ENCODE measurements at regions not wholly inside any gene's neighbourhood (a gene's known extent, or its start where the extent isn't known, plus 50 kb on each side); places are given as distances from the start of the nearest gene placed in this dataset.

DNA sequence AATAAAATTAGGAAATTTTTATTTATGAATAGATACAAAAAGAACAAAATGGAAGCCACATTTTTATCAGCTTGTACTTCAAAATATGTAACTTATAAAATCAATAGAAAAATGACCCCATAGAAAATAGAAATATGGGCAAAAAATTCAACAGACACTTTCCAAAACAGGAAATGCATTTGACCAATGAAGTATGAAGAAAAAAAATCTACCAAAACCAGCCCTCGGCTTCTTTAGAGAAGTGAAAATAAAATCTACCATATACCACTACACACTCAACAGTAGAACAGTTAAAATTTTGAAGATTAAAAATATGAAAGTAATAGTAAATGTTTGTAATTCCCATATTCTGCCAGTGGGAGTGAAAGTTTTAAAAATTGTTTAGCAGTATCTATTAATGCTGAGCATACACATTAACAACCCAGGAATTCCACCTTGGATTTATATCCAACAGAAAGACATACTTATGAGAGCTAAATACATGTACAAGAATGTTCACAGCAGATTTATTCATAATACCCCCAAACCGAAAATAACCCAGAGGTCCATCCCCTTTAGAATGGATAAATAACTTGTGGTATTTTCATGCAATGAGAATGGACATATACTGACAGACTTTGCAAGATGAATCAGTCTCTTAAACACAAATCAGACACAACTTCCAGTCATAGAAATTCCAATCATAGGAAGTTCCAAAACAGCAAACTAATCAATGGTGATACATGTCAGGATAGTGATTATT, 318.0 kb downstream of the FIGN start:
- no peak overlapping the region for H3K4me3 Mint-ChIP-seq
- peaks cover 10% of the 10 kb centered on the region for H3K9me3 Mint-ChIP-seq
- H3K4me1 Mint-ChIP-seq, result no peaks in the 10 kb centered on the region
- no peak overlapping the region for H3K27ac Mint-ChIP-seq
- ATAC-seq (no peak), DNase-seq (ENCODE audit: low spot score in 2 of 2) (no peak)
- no peaks in the 10 kb centered on the region for H3K36me3 Mint-ChIP-seq

DNA sequence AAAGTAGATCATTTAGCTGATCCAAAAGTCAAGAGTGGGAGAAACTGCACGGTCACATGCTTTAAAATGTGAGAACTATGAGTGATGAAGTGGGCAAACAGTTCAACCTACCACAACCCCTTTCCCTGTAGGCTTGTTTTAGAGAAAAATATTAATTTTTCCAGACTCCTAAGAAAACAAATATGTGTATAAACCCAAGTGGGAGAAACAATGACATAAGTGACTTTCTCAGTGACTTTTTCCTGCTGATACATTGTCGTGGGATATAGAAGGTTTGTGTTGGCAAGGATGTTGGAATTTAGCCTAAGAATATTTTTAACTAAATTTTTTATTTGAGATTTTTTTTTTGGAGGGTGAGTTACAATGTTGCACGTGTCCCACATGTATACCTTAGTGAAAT, 321.7 kb downstream of the FIGN start:
- H3K4me1 Mint-ChIP-seq, result no peaks in the 10 kb centered on the region
- ATAC-seq, result no peak

DNA sequence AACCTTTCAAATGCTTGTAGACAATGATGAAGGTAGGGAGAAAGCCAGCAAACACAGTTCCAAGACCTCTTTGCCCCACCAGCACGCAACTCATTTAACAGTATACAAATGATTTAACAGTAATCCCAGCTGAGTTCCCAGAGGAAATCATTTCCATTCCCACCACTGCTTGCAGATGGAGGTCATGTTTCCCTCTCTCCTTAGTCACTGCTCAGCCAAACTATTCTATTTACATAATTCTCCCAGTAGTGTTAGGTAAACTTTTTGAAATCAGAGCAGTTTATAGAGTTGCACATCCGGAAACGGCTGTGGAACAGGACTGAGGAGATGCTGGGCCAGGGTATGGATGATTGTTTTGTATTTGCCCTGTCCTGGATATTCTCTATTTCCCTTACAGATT, 328.5 kb downstream of the FIGN start:
- Mint-ChIP-seq H3K4me1 (no peaks in the 10 kb centered on the region), H3K36me3 (no peaks in the 10 kb centered on the region), H3K4me3 (no peak overlapping the region), H3K27ac (no peak overlapping the region), H3K9me3 (peaks cover 12% of the 10 kb centered on the region)
- DNase-seq (ENCODE audit: low spot score in 2 of 2) (no peak), ATAC-seq (no peak)

More for the DNA sequence above, 321.7 kb downstream of the FIGN start:
- H3K36me3 Mint-ChIP-seq, result no peaks in the 10 kb centered on the region
- DNase-seq (ENCODE audit: low spot score in 2 of 2), result no peak
- peaks cover 11% of the 10 kb centered on the region for H3K9me3 Mint-ChIP-seq
- H3K27ac Mint-ChIP-seq, result no peak overlapping the region
- no peak overlapping the region for H3K4me3 Mint-ChIP-seq

DNA sequence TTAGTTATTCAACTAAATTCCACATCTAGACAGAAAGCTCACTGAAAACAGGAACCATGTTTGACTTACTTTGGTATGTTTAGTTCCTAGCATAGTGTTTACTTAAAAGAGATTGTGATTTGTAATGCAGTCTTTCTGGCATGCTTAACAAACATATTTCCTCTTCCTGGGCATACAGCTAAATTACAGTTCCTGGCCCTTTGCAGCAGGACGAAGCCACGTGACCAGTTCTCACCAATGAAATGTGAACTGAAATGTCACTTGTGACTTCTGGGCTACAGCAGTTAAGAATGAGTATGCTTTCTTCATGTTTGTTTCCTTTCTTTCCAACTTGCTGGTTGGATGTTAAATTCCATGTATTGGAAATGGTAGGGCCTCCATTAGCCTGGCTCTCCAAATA, 330.5 kb downstream of the FIGN start:
- no peak overlapping the region for H3K27ac Mint-ChIP-seq
- H3K4me3 Mint-ChIP-seq, result no peak overlapping the region
- H3K36me3 Mint-ChIP-seq, result no peaks in the 10 kb centered on the region
- DNase-seq (ENCODE audit: low spot score in 2 of 2) (no peak), ATAC-seq (no peak)
- no peaks in the 10 kb centered on the region for H3K4me1 Mint-ChIP-seq
- H3K9me3 Mint-ChIP-seq, result peaks cover 9% of the 10 kb centered on the region

DNA sequence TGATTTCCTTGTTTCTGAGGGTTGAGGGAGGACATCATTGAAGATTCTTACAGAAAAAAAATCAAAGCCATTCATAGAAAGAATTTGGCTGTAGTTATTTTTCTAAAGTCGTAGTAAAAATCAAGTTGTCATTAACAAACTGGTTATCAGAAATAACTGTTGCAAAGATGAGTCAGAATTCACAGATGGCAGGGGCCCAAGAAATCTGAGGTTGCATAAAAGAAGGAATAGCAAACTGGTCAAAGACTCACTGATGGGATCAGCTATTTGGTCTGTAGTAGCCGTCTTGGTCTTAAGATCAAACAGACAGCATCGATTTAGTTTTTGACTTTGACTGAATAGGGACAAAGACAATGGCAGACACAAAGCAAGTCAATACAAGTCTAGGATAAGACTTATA, 334.3 kb downstream of the FIGN start:
- no peak for DNase-seq (ENCODE audit: low spot score in 2 of 2)
- Mint-ChIP-seq H3K27ac (no peak overlapping the region), H3K36me3 (no peaks in the 10 kb centered on the region), H3K4me3 (no peak overlapping the region), H3K4me1 (no peaks in the 10 kb centered on the region), H3K9me3 (peaks cover 3% of the 10 kb centered on the region)
- ATAC-seq, result no peak

DNA sequence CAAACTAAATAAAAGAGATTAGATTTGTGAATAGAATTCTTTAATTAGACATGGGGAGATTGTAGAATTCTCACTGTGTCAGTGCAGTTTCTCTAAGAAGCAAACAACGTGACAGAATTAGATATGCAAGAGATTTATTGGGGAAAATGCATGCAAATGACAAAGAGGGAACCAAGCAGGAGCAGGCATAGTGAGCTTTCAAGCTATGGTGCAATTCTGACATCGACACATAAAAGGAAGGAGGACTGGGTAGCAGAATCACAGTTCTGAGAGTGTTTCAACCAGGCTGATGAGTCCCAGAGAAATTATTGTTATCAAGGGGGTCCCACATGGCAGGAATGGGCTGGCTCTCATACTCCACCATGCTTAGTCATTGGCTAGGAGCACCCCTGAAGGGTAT, 338.4 kb downstream of the FIGN start:
- H3K27ac Mint-ChIP-seq, result no peak overlapping the region
- no peaks in the 10 kb centered on the region for H3K36me3 Mint-ChIP-seq
- H3K9me3 Mint-ChIP-seq, result peaks cover 4% of the 10 kb centered on the region
- H3K4me1 Mint-ChIP-seq, result no peaks in the 10 kb centered on the region
- H3K4me3 Mint-ChIP-seq, result no peak overlapping the region
- no peak for ATAC-seq
- no peak for DNase-seq (ENCODE audit: low spot score in 2 of 2)

DNA sequence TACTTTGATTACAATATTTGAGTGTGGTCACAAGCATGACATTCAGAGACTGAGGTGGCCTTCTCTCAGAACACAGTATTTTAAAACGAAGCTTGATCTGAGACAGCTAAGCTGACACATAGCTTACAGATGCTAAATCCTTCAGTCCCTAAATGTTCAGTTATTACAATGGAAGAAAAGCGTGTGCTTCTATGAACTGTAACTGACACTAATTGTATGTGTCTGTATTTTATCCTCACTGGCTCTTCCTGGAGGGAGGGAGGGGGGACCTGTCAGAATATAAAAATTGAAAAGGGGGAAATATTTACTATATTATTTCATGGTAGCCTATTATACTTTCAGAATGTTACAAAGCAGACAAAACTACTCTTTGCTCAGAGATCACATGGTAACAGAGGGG, 340.2 kb downstream of the FIGN start:
- ATAC-seq (no peak), DNase-seq (ENCODE audit: low spot score in 2 of 2) (no peak)
- no peaks in the 10 kb centered on the region for H3K36me3 Mint-ChIP-seq
- H3K4me1 Mint-ChIP-seq, result no peaks in the 10 kb centered on the region
- no peak overlapping the region for H3K4me3 Mint-ChIP-seq
- peaks cover 4% of the 10 kb centered on the region for H3K9me3 Mint-ChIP-seq
- H3K27ac Mint-ChIP-seq, result no peak overlapping the region

DNA sequence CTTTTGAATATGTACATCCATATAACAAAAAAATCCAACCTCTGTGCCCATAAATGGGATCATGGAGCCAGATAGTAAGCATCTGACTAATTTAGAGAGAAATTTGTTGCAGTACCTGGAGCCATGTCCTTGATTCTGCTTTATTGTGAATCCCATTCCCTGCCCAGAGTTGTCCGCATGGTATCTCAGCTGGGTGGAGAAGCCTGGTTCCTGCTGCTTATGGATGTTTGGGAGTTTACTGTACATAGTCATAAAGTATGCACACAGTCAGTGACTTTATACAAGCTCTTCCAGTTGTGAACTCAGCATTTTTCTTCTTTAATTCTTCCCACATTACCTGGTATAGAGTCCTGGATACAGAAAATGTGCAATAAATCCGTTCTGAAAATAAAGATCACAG, 346.0 kb downstream of the FIGN start:
- Mint-ChIP-seq H3K9me3 (peaks cover 6% of the 10 kb centered on the region), H3K36me3 (no peaks in the 10 kb centered on the region), H3K27ac (no peak overlapping the region), H3K4me3 (no peak overlapping the region), H3K4me1 (no peaks in the 10 kb centered on the region)
- no peak for DNase-seq (ENCODE audit: low spot score in 2 of 2)
- no peak for ATAC-seq

DNA sequence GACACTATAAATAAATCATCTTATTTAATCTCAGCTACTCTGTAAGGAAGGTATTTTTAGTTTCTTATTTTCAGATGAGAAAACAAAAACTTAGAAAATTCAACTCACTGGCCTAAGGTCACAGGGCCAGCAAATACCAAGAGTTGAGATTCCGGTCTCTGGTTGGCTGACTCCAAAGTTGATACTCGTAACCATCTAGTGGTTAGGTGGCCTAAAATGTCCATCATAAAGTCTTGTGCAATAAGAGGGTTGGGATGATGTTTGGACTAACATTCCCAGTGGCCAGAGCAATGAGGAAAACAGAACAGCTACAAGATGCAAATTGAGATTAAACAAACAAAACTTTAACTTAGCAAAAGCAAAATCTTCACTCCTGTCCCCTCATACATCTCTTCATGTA, 360.3 kb downstream of the FIGN start:
- no peak for ATAC-seq
- H3K4me1 Mint-ChIP-seq, result no peaks in the 10 kb centered on the region
- peaks cover 21% of the 10 kb centered on the region for H3K9me3 Mint-ChIP-seq
- no peak overlapping the region for H3K27ac Mint-ChIP-seq
- no peaks in the 10 kb centered on the region for H3K36me3 Mint-ChIP-seq
- DNase-seq (ENCODE audit: low spot score in 2 of 2), result no peak
- no peak overlapping the region for H3K4me3 Mint-ChIP-seq

DNA sequence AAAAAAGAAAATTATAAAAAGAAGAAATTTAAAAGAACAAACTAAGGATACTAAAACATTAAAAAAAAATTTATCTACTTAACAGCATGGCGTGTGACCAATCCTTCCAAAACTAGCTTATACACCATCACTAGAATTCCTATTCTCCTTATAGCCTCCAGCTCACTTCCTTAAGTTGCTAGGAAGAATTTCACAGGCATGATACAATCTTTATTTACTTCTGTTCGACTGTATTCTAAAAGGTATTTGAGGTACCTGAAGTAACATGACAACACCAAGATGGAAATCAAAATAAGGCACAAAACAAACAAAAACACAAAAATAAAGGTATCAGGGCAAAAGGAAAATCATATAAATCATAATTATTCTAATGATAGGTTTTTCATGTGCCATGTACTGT, 360.7 kb downstream of the FIGN start:
- no peaks in the 10 kb centered on the region for H3K4me1 Mint-ChIP-seq

DNA sequence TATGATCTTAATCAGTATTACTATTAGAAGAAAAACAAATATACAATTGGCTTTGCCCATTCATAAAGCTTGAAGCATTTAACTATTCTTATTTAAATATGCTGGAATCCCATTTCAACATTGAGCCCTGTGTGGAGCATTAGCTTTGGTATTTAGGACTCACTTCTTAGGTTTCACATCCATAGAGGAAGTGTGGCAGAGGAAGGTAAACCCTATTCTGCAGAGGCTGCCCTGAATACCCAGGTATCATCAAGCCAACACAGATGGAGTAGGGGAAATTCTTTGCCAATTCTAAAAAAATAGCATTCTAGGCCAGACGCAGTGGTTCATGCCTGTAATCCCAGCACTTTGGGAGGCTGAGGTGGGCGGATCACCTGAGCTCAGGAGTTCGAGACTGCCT, 361.5 kb downstream of the FIGN start:
- H3K4me3 Mint-ChIP-seq, result no peak overlapping the region
- DNase-seq (ENCODE audit: low spot score in 2 of 2) (no peak), ATAC-seq (no peak)
- no peak overlapping the region for H3K27ac Mint-ChIP-seq
- H3K4me1 Mint-ChIP-seq, result no peaks in the 10 kb centered on the region
- H3K36me3 Mint-ChIP-seq, result no peaks in the 10 kb centered on the region
- peaks cover 18% of the 10 kb centered on the region for H3K9me3 Mint-ChIP-seq

More for the DNA sequence above, 360.7 kb downstream of the FIGN start:
- no peak overlapping the region for H3K27ac Mint-ChIP-seq
- no peak overlapping the region for H3K4me3 Mint-ChIP-seq
- ATAC-seq (no peak), DNase-seq (ENCODE audit: low spot score in 2 of 2) (no peak)
- H3K9me3 Mint-ChIP-seq, result peaks cover 18% of the 10 kb centered on the region
- H3K36me3 Mint-ChIP-seq, result no peaks in the 10 kb centered on the region

DNA sequence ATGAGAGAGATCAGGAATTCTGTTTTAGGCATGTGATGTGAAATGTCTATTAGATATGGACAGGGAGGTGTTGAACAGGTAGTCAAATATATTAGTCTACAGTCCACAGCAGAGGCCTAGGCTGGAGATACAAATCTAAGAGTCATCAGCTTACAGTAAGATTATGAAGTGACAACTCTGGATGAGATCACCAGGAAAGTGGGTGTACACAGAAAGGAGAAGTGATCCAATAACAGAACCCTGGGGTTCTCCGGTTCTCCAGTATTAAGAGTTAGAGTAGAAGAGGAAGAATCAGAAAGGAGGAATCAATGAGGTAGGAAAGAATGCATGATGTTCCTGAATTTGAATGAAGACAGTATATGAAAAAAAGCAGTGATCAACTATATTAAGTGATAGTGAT, 362.3 kb downstream of the FIGN start:
- no peaks in the 10 kb centered on the region for H3K4me1 Mint-ChIP-seq
- H3K36me3 Mint-ChIP-seq, result no peaks in the 10 kb centered on the region
- peaks cover 18% of the 10 kb centered on the region for H3K9me3 Mint-ChIP-seq
- DNase-seq (ENCODE audit: low spot score in 2 of 2), result no peak
- no peak for ATAC-seq
- no peak overlapping the region for H3K27ac Mint-ChIP-seq
- H3K4me3 Mint-ChIP-seq, result no peak overlapping the region

DNA sequence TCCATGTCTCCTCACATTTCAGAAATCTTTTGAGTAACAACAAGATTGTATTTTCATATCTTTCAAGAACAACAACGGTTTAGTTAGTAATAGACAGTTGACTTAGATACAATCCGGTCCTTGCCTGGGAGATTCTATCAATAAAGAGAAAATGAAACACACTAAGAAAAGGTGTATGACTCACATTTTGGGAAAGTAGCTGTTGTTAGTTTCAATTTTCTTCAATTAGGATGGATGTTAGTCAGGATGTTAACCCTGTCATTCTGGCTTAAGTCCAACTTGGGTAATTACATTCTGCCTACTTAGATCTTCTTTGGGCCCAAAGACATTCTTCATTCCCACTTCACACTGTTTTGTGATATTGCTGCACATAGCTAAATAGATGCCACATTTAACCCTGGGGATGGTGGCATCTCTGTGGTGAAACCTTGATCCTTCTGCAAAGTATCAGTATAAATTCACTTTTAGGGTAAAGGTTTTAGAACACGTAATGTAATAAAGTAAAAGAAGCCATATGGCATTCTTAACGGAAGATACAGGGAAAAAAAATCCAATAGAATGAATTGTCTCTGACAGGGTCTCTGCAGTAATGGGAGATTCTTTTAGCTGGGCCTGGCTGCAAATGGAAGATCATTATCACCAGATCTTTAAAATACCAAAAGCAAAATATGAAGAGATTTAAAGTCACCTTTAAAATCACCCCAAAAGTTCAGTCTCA, 365.5 kb downstream of the FIGN start:
- Mint-ChIP-seq H3K27ac (no peak overlapping the region), H3K4me3 (no peak overlapping the region), H3K36me3 (no peaks in the 10 kb centered on the region), H3K4me1 (no peaks in the 10 kb centered on the region), H3K9me3 (peaks cover 14% of the 10 kb centered on the region)
- ATAC-seq (no peak), DNase-seq (ENCODE audit: low spot score in 2 of 2) (no peak)

DNA sequence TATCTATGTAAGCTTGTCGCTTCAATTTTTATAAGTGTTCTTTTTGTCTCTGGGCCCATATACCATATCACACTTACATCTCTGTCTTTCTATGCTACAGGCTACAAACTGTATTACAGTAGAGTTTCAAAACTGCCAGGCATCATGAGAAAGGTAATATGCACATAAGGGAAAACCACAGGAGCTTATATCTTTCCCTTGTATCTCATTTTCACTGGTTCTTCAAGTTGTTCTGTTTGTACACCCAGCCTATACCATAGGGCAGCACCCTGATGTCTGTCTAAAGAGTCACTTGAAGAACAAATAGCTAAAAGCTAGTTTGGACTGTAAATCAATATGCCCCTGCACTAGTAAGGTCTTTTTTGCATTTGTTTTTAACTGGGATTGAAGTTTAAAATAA, 366.7 kb downstream of the FIGN start:
- Mint-ChIP-seq H3K27ac (no peak overlapping the region), H3K4me1 (no peaks in the 10 kb centered on the region), H3K4me3 (no peak overlapping the region), H3K9me3 (peaks cover 20% of the 10 kb centered on the region), H3K36me3 (no peaks in the 10 kb centered on the region)
- no peak for DNase-seq (ENCODE audit: low spot score in 2 of 2)
- ATAC-seq, result no peak

DNA sequence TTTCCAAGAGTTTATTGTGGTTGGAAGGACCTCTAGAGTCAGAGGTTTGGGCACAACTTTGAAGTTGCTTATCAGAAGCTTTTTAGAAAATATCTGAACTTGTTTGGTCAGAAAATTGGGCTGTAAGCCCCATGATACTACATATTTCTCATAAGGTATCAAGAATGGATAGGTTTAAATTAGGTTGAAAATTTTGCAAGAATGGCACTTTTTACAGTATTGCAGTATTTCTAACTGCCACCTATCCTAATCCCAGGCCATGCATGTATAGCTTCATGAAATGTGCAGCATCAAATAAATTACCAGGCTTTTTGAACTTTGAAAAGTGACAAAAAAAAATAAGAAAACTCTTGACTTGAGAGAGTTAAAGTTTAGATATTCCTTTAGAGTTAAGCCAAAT, 367.2 kb downstream of the FIGN start:
- DNase-seq (ENCODE audit: low spot score in 2 of 2), result no peak
- Mint-ChIP-seq H3K36me3 (no peaks in the 10 kb centered on the region), H3K4me3 (no peak overlapping the region), H3K27ac (no peak overlapping the region), H3K9me3 (peaks cover 19% of the 10 kb centered on the region), H3K4me1 (no peaks in the 10 kb centered on the region)
- ATAC-seq, result no peak

DNA sequence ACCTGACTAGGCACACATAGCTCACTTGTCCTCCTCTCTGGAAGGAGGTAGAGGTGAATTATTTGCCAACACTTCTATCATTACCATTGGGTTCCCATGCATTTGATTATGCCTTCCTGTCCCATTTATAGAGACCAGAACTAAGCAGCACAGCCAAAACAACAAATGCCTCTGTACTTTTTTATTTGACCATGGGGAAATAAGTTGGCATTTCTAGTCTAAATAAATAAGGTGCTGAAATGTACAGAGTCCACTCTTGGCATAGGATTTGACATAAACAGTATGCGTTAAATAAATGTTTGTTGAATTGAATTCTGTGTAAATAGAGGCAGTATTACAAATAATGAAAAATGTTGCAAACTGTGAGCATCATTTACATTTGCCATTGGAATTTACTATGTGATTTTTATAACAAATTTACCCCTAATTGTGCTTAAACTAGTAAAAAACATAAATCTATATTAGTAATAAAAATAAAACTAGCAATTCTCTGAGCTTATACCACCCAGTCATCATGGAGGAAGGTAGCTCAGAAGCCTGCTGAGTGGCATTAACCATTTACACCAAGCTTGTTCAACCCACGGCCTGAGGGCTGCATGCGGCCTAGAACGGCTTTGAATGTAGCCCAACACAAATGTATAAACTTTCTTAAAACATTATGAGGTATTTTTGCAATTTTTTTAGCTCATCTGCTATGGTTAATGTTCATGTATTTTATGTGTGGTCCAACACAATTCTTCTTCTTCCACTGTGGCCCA, 367.8 kb downstream of the FIGN start:
- ATAC-seq, result no peak
- peaks cover 14% of the 10 kb centered on the region for H3K9me3 Mint-ChIP-seq
- H3K27ac Mint-ChIP-seq, result no peak overlapping the region

More for the DNA sequence above, 367.8 kb downstream of the FIGN start:
- Mint-ChIP-seq H3K4me3 (no peak overlapping the region), H3K4me1 (no peaks in the 10 kb centered on the region), H3K36me3 (no peaks in the 10 kb centered on the region)
- DNase-seq (ENCODE audit: low spot score in 2 of 2), result no peak

Data from stimulated activated effector memory CD8-positive, alpha-beta T cell treated with anti-CD3 and anti-CD28 coated beads, Interleukin-12 subunit alpha, Interleukin-12 subunit beta, amount 100 ng/mL, for 72 hours (primary cell).